GM18505 (cell line): ENCODE measurements at regions not wholly inside any gene's neighbourhood (a gene's known extent, or its start where the extent isn't known, plus 50 kb on each side); places are given as distances from the start of the nearest gene placed in this dataset.
"Not testable (repeated sequence)": the region's sequence is repeated elsewhere in the genome, so short reads cannot be mapped to it uniquely, and the experiment has no call there.

Experiments
- ATAC-seq: cut with Tn5 transposase; IDR thresholded peaks from one replicate; pipeline ENCODE4 v1.9.1; 2021; ENCODE audit not compliant: unreplicated experiment
- POLR2A ChIP-seq: IDR thresholded peaks from 4 replicates; pipeline ENCODE4 v1.6.1; 2011; ENCODE audit warnings: borderline replicate concordance; ENCODE audit not compliant: insufficient read depth, insufficient read length; ENCODE audit errors: extremely low read depth

- no peak for TF ChIP-seq POLR2A
- no peak for ATAC-seq
These were observed 90.6 kb upstream of the AMN1 start for GRCh38 chr12:31819427-31819826.

- no peak for TF ChIP-seq POLR2A
- ATAC-seq: no peak
These were observed 89.9 kb upstream of the AMN1 start for GRCh38 chr12:31818623-31819268.

- ATAC-seq: no peak
- no peak for TF ChIP-seq POLR2A
These were observed 88.3 kb upstream of the AMN1 start for GRCh38 chr12:31817120-31817519.

GRCh38 chr12:31815096-31815495 is 86.3 kb upstream of the AMN1 start:
- ATAC-seq: no peak
- no peak for TF ChIP-seq POLR2A

- no peak for ATAC-seq
- no peak for TF ChIP-seq POLR2A
These were observed 84.5 kb upstream of the AMN1 start for GRCh38 chr12:31813305-31813704.

GRCh38 chr12:31807773-31808097 is 78.9 kb upstream of the AMN1 start:
- TF ChIP-seq POLR2A: no peak
- ATAC-seq: no peak

GRCh38 chr12:31807081-31807772 is 78.4 kb upstream of the AMN1 start:
- ATAC-seq: not testable (repeated sequence)

- ATAC-seq: not testable (repeated sequence)
These were observed 76.9 kb upstream of the AMN1 start for GRCh38 chr12:31805681-31806080.

GRCh38 chr12:31804707-31805106 is 75.9 kb upstream of the AMN1 start:
- not testable (repeated sequence) for ATAC-seq

- ATAC-seq: peak; percentile 35
- TF ChIP-seq POLR2A: no peak
These were observed 75.3 kb upstream of the AMN1 start for GRCh38 chr12:31804185-31804504.

GRCh38 chr12:31803306-31804184 is 74.7 kb upstream of the AMN1 start:
- no peak for TF ChIP-seq POLR2A
- no peak for ATAC-seq

GRCh38 chr12:31801872-31802271 is 73.1 kb upstream of the AMN1 start:
- no peak for TF ChIP-seq POLR2A

GRCh38 chr12:31797230-31797872 is 68.5 kb upstream of the AMN1 start:
- no peak for TF ChIP-seq POLR2A
- ATAC-seq: no peak

More at GRCh38 chr12:31801872-31802271, 73.1 kb upstream of the AMN1 start:
- no peak for ATAC-seq
